Central memory CD4-positive, alpha-beta T cell (primary cell): ENCODE measurements at regions not wholly inside any gene's neighbourhood (a gene's known extent, or its start where the extent isn't known, plus 50 kb on each side); places are given as distances from the start of the nearest gene placed in this dataset.
"Not testable (repeated sequence)": the region's sequence is repeated elsewhere in the genome, so short reads cannot be mapped to it uniquely, and the experiment has no call there.

Experiments
- DNase-seq: peaks from one replicate; pipeline ENCODE4 v3.0.0; 2022

GRCh38 chr10:25076506-25077177, 60.2 kb downstream of the THNSL1 start:
- no peak for DNase-seq

- DNase-seq: no peak
Observed at GRCh38 chr10:25078658-25079431, 62.4 kb downstream of the THNSL1 start.

DNA sequence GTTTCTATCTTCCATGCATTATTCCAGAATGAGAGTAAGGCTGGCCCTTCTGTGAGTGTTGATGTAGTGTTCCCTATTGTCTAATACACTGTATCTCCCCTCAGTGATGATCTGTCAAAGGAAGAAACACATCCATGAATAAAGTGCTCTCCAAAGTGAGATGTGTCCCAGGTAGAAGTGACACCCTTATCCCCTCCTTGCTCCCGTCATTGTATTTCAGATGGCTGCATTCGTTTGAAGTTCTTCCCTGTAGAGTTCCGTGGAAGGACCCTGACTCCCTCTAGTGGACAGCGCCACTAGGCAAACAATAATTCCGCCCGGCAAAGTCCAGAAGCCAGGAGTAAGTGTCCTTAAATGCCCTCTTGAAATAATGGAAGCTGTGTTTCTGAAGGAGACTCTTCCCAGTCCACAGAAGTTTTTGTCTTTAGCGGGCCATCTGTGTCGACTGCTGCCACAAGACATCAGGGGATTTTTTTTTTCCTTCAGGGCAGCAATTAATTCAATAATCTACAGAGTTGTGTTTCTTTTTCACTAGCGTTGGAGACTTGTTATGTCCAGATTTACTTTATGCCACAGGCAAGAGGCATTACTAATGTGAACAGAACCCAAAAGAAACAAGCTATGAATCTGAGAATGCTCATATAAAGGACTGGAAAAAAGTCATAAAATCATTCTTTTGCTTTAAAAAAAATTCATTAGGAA, 64.6 kb downstream of the THNSL1 start:
- peak; percentile 41 for DNase-seq

- no peak for DNase-seq
Observed at GRCh38 chr10:25082276-25083204, 66.1 kb downstream of the THNSL1 start.

GRCh38 chr10:25083546-25084111, 67.2 kb downstream of the THNSL1 start:
- DNase-seq: no peak

DNA sequence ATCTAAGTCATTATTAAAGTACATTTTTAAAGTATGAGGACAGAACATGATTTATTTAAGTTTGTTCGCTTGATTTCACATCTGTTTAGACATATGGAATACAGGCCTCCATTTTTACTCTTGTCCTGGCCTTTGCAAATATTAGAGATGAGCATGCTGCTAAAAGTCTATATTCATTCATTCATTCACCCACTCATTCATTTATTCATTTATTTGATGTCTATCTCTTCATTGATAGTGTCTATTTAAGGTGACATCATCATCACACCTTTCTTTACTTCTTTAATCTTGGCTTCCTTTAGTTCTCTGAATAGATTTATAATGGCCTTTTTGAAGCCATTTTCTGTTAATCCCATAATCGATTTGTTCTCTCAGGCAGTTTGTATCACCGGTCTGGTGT, 68.0 kb downstream of the THNSL1 start:
- no peak for DNase-seq

- no peak for DNase-seq
Observed at GRCh38 chr10:25094590-25094989, 78.2 kb downstream of the THNSL1 start.

GRCh38 chr10:25097669-25098411, 77.0 kb upstream of the GPR158 start:
- DNase-seq: no peak

DNA sequence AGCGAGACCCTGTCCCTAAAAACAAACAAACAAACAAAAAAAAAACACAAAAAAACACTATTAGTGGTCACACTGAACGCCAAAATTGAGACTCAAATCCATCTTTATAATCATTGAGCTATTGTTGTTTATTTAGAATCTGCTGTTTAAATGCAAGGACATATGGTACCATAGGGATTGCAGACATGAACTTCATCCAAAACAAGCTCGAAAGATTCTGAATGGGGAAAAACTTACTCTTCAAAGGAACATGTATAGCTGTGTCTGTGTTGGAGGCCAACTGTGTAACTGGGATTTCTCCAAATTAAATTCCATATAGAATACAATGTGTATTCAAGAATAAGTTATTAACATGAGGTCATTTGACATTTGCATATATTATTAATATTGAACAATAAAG, 74.7 kb upstream of the GPR158 start:
- no peak for DNase-seq

- DNase-seq: no peak
Observed at GRCh38 chr10:25101461-25102146, 73.2 kb upstream of the GPR158 start.

- DNase-seq: no peak
Observed at GRCh38 chr10:25102147-25102822, 72.5 kb upstream of the GPR158 start.

- no peak for DNase-seq
Observed at GRCh38 chr10:25103703-25104102, 71.1 kb upstream of the GPR158 start.

GRCh38 chr10:25104441-25104840, 70.4 kb upstream of the GPR158 start:
- DNase-seq: no peak

GRCh38 chr10:25105262-25105661, 69.5 kb upstream of the GPR158 start:
- DNase-seq: no peak

DNA sequence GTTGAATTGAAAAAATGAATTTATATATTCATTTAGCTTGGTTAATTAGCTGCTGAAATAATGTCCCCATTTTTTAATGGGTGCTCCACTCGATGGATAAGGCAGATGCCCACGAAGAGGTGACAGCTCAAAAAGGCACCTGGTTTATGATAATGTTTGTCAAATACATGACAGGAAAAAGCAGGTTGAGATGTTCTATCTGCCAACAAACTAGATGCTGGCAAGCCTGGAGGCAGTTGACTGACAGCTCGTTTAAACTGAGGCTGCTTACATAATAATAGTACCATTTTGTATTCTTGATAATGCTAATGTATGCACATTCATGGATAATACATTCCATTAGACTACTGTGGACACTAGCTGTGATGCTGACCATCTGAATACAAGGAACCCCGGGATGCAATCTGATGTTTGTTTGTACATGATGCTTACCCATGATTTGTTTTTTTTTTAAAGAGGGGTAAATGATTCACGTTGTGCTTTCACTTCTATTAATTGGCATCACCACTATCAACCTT, 69.0 kb upstream of the GPR158 start:
- no peak for DNase-seq

DNA sequence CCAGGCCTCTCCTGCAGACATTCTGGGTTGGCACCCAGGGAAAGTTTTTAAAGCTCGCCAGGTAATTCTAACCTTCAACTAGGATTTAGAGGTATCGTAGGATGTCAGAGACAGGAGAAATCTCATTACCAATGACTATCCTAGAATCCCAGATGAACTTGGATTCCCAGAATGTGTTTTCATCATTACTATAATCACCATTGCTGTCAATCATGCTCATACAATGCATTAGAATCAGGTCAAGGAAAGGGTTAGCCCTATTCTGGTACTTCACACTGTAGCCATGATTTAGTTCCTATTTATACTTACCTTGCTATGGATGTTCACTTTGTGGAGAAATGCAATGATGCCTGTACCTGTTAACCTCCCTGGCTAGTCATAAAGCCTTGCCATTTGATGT, 67.0 kb upstream of the GPR158 start:
- DNase-seq: no peak

- DNase-seq: not testable (repeated sequence)
Observed at GRCh38 chr10:25109896-25110295, 64.9 kb upstream of the GPR158 start.

DNA sequence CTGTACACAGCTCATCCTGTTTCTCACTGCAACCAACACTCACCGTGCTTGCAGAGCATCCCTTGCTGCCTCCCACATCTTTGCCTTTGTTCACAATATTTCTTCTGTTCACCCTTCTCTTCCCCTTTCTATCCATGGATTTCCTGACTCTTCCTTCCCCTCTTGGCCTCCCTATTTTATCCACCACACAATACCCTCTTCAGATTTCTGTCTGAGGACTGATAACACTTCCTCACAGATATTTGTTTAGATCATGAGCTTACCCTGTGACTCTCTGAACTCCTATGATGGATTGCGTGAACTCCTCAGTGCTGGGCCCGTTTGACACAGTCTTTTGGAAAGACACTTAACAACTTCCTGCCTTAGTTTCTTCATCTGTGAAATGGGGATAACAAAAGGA, 62.8 kb upstream of the GPR158 start:
- DNase-seq: no peak

DNA sequence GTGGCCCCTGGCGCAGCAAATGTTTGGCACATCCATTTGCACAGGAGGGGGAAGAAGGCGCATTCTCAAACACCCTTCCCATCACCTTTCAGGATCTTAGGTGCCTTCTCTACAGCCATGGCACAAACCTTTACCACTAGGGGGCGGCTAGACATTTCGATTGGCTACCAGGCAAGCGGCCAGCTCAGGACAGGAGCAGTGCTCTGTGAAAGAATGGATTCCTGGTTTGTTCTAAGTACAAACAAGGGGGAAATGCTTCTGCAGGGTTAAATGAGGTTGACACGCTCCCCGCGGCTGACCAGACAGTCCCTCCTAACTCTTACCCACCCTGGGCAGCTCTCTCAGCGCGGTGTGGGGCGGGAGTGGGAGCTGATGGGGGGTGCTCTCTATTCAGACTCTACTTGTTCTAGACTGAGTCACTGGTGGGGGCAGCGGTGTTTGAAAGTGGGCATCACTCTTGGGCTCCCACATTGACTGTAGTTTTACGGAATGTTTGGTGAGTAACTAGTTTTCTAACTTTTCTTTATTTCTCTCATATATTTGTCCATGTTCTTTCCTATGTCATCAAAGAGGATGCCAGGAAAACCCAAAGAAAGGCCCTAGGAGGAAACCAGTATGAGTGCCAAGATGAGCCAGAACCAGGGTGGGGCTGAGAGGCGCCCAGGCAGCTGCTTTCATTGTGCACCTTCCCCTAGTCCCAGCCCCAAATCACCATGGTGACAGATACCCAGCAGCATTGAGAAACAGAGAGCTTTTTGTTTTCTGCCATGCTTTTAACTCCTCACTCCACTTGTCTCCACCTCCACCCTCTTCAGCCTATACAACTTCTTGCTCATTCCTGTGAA, 61.4 kb upstream of the GPR158 start:
- no peak for DNase-seq
